GM10266 (cell line): ENCODE measurements at regions not wholly inside any gene's neighbourhood (a gene's known extent, or its start where the extent isn't known, plus 50 kb on each side); places are given as distances from the start of the nearest gene placed in this dataset.
"Not testable (repeated sequence)": the region's sequence is repeated elsewhere in the genome, so short reads cannot be mapped to it uniquely, and the experiment has no call there.

Source experiments
- DNase-seq: peaks from one replicate; pipeline ENCODE4 v3.0.0; 2012; ENCODE audit errors: extremely low spot score
- TF ChIP-seq, protein P1 (sequence below): IDR thresholded peaks from 2 replicates; pipeline ENCODE4 v1.5.1; 2012; ENCODE audit warnings: mild to moderate bottlenecking, low read depth; ENCODE audit not compliant: control insufficient read depth, insufficient read depth; ENCODE audit errors: missing control alignments

DNA sequence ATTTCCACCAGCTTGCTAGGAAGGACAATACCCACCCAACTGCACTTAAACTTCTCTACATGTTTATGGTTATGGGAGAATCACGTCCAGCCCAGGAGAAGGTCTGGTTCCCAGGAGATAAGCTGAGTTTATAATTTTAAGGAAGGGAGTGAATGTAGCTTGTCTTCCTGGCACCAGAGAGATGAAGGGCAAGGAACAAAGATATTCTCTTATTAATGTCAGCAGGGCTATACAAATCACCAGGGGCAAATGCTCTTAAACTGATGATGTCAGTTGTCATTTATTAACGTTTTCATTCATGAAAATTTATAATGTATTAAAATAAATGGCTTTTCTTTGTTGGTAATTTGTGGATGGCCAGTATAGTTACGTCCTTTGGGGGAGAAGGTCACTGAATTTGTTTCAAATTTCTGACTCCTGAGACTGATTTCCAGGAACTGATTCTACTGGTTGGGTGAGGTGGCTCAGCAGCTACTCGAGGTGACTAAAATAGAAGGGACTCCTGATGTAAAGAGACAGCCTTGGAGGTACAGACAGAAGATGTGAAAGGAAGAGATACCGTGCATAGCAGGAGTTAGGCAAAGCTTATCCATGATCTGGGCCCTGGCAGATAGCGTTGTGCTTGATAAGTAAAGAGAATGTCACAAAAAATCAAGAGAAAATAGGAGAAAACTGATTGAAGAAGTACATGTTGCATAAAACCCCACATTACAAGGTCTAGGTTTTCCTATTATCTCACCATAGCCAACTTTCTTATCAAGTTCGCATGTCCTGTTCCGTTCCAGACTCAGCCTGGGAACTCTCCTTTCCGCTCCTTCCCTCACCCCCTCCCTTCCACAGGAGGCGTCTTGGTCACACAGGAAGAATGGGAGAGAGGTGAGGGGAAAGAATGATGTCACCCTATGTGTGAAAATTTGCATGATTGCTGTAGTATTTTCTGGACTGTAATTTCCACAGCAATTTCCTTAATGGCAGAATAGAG, 367.1 kb upstream of the FAR2 start:
- TF ChIP-seq, protein P1, sequence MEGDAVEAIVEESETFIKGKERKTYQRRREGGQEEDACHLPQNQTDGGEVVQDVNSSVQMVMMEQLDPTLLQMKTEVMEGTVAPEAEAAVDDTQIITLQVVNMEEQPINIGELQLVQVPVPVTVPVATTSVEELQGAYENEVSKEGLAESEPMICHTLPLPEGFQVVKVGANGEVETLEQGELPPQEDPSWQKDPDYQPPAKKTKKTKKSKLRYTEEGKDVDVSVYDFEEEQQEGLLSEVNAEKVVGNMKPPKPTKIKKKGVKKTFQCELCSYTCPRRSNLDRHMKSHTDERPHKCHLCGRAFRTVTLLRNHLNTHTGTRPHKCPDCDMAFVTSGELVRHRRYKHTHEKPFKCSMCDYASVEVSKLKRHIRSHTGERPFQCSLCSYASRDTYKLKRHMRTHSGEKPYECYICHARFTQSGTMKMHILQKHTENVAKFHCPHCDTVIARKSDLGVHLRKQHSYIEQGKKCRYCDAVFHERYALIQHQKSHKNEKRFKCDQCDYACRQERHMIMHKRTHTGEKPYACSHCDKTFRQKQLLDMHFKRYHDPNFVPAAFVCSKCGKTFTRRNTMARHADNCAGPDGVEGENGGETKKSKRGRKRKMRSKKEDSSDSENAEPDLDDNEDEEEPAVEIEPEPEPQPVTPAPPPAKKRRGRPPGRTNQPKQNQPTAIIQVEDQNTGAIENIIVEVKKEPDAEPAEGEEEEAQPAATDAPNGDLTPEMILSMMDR: no peak
- DNase-seq: no peak

GRCh38 chr12:28782812-28783211, 366.3 kb upstream of the FAR2 start:
- TF ChIP-seq, protein P1: no peak
- DNase-seq: no peak

GRCh38 chr12:28787151-28787550, 361.9 kb upstream of the FAR2 start:
- no peak for DNase-seq
- TF ChIP-seq, protein P1: no peak

GRCh38 chr12:28788256-28788655, 360.8 kb upstream of the FAR2 start:
- DNase-seq: not testable (repeated sequence)

DNA sequence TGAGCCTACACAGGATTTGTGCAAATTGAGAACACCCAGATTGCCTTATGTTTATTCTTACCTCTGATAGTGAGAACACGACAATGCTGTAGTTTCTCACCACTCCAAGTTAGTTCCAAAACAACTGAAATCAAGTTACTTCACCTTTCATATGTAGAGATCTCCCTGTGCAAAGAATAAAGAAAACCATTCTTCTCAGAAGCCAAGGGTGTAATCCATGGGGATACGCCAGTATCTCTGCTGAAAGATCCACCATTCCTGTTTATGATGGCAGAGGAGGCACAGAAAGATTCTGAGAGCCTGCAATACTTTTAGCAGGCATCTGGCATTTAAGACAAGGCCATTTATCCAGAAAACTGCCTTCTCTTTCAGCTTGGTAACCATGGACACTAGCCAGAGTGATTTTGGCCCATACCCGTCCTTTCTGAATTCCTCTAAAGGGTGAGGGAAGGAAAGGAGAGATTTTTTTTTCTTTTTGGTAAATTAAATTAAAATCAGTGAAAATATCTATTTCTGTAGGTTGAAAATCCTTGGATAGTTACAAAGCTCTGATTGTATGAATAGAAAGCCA, 355.4 kb upstream of the FAR2 start:
- TF ChIP-seq, protein P1: no peak

GRCh38 chr12:28794211-28794610, 354.9 kb upstream of the FAR2 start:
- TF ChIP-seq, protein P1: no peak
- no peak for DNase-seq

More for the DNA sequence above, 355.4 kb upstream of the FAR2 start:
- DNase-seq: no peak

- no peak for DNase-seq
- TF ChIP-seq, protein P1: no peak
Measured at GRCh38 chr12:28794786-28795185, 354.3 kb upstream of the FAR2 start.

GRCh38 chr12:28795311-28795710, 353.8 kb upstream of the FAR2 start:
- TF ChIP-seq, protein P1: no peak
- no peak for DNase-seq
